ENCODE measurements at regions not wholly inside any gene's neighbourhood (a gene's known extent, or its start where the extent isn't known, plus 50 kb on each side); places are given as distances from the start of the nearest gene placed in this dataset.

- no peaks in the 10 kb centered on the region for H3K9me3 ChIP-seq (ENCODE audit: low read depth)
- peaks cover 23% of the 10 kb centered on the region for H3F3A ChIP-seq (ENCODE audit: low read depth)
- peak overlapping the region; percentile 87 for H3K4me2 ChIP-seq
- H3K79me2 ChIP-seq (ENCODE audit: low read depth): no peaks in the 10 kb centered on the region
- Mint-ChIP-seq H3K27me3 (ENCODE audit: insufficient read depth, low read depth) (peaks cover 21% of the 10 kb centered on the region), H3K4me1 (peaks cover 22% of the 10 kb centered on the region), H3K36me3 (no peaks in the 10 kb centered on the region), H3K27ac (peak overlapping the region; percentile 38), H3K9me3 (no peaks in the 10 kb centered on the region), H3K4me3 (peak overlapping the region; percentile 85)
- peaks cover 32% of the 10 kb centered on the region for H3K4me1 ChIP-seq
- peak overlapping the region; percentile 72 for H2AFZ ChIP-seq (replicated peaks)
- peak; percentile 95 for DNase-seq (ENCODE audit: low spot score)
- H3K4me3 ChIP-seq: peak overlapping the region; percentile 50
- no peaks in the 10 kb centered on the region for H3K36me3 ChIP-seq
- H3K27ac ChIP-seq: peak overlapping the region; percentile 98
- H4K20me1 ChIP-seq (ENCODE audit: low read depth): no peaks in the 10 kb centered on the region
- TF ChIP-seq EZH2phosphoT487 (IDR thresholded peaks at IDR 0.05) (no peak), CTCF (IDR thresholded peaks at IDR 0.05) (no peak), EZH2 (IDR thresholded peaks at IDR 0.05) (no peak)
- peak overlapping the region; percentile 52 for H3K9ac ChIP-seq
- no peaks in the 10 kb centered on the region for H3K27me3 ChIP-seq
Measured at GRCh38 chr6:5850848-5851255, 155.9 kb downstream of the NRN1 start.

GRCh38 chr6:5846889-5847288 lies 159.8 kb downstream of the NRN1 start:
- no peaks in the 10 kb centered on the region for H3K79me2 ChIP-seq (ENCODE audit: low read depth)
- H3K4me3 Mint-ChIP-seq: no peak overlapping the region
- peaks cover 20% of the 10 kb centered on the region for H3F3A ChIP-seq (ENCODE audit: low read depth)
- H3K27me3 ChIP-seq: peaks cover 8% of the 10 kb centered on the region
- no peak overlapping the region for H3K27ac Mint-ChIP-seq
- H3K4me1 Mint-ChIP-seq: peaks cover 17% of the 10 kb centered on the region
- H3K36me3 Mint-ChIP-seq: no peaks in the 10 kb centered on the region
- TF ChIP-seq EZH2 (IDR thresholded peaks at IDR 0.05) (no peak), CTCF (IDR thresholded peaks at IDR 0.05) (no peak), EZH2phosphoT487 (IDR thresholded peaks at IDR 0.05) (no peak)
- H3K27ac ChIP-seq: no peak overlapping the region
- no peak overlapping the region for H3K4me2 ChIP-seq
- peaks cover 28% of the 10 kb centered on the region for H3K4me1 ChIP-seq
- peaks cover 16% of the 10 kb centered on the region for H3K27me3 Mint-ChIP-seq (ENCODE audit: insufficient read depth, low read depth)
- H3K9me3 Mint-ChIP-seq: no peaks in the 10 kb centered on the region
- H2AFZ ChIP-seq (replicated peaks): no peak overlapping the region
- no peak overlapping the region for H3K4me3 ChIP-seq
- H4K20me1 ChIP-seq (ENCODE audit: low read depth): no peaks in the 10 kb centered on the region
- no peak overlapping the region for H3K9ac ChIP-seq
- H3K36me3 ChIP-seq: no peaks in the 10 kb centered on the region
- no peaks in the 10 kb centered on the region for H3K9me3 ChIP-seq (ENCODE audit: low read depth)
- no peak for DNase-seq (ENCODE audit: low spot score)

- peaks cover 8% of the 10 kb centered on the region for H3K27me3 ChIP-seq
Measured at GRCh38 chr6:5846335-5846734, 160.4 kb downstream of the NRN1 start.

More at GRCh38 chr6:5846335-5846734, 160.4 kb downstream of the NRN1 start:
- no peak for DNase-seq (ENCODE audit: low spot score)
- H4K20me1 ChIP-seq (ENCODE audit: low read depth): no peaks in the 10 kb centered on the region
- peaks cover 16% of the 10 kb centered on the region for H3K27me3 Mint-ChIP-seq (ENCODE audit: insufficient read depth, low read depth)
- H3K9ac ChIP-seq: no peak overlapping the region
- peaks cover 20% of the 10 kb centered on the region for H3F3A ChIP-seq (ENCODE audit: low read depth)
- no peaks in the 10 kb centered on the region for H3K79me2 ChIP-seq (ENCODE audit: low read depth)
- TF ChIP-seq EZH2phosphoT487 (IDR thresholded peaks at IDR 0.05) (no peak), EZH2 (IDR thresholded peaks at IDR 0.05) (no peak), CTCF (IDR thresholded peaks at IDR 0.05) (no peak)
- no peak overlapping the region for H2AFZ ChIP-seq (replicated peaks)
- H3K4me1 Mint-ChIP-seq: peaks cover 15% of the 10 kb centered on the region
- no peak overlapping the region for H3K4me2 ChIP-seq
- H3K4me1 ChIP-seq: peaks cover 23% of the 10 kb centered on the region
- no peaks in the 10 kb centered on the region for H3K9me3 ChIP-seq (ENCODE audit: low read depth)
- no peak overlapping the region for H3K4me3 ChIP-seq
- H3K9me3 Mint-ChIP-seq: no peaks in the 10 kb centered on the region
- H3K36me3 ChIP-seq: no peaks in the 10 kb centered on the region
- H3K36me3 Mint-ChIP-seq: no peaks in the 10 kb centered on the region
- H3K4me3 Mint-ChIP-seq: no peak overlapping the region
- no peak overlapping the region for H3K27ac ChIP-seq
- H3K27ac Mint-ChIP-seq: no peak overlapping the region

Data from neural progenitor cell (in vitro differentiated cells).